Astrocyte (in vitro differentiated cells and primary cell): ENCODE measurements at regions not wholly inside any gene's neighbourhood (a gene's known extent, or its start where the extent isn't known, plus 50 kb on each side); places are given as distances from the start of the nearest gene placed in this dataset.

Experiments
- DNase-seq: peaks from one replicate; pipeline ENCODE4 v3.0.0-alpha.2; 2010; ENCODE audit warnings: low read depth
- FAIRE-seq: peaks from 2 replicates; lab custom pipeline; 2011; peaks lifted over from hg19 to GRCh38; lab: Jason Lieb, UNC
- H2AFZ ChIP-seq: 2 replicates; pipeline ENCODE4 v1.6.0; 2012; ENCODE audit warnings: low read depth, low read length, inconsistent platforms
- H3K27ac ChIP-seq: 2 replicates; pipeline ENCODE4 v1.5.1; 2011; ENCODE audit warnings: low read depth, low read length, inconsistent platforms
- H3K27me3 ChIP-seq: 2 replicates; pipeline ENCODE4 v1.6.0; 2011; ENCODE audit warnings: low read length, inconsistent platforms; ENCODE audit not compliant: insufficient read depth
- H3K36me3 ChIP-seq: 2 replicates; pipeline ENCODE4 v1.5.1; 2011; ENCODE audit warnings: low read length, inconsistent platforms; ENCODE audit not compliant: insufficient read depth
- H3K4me1 ChIP-seq: 2 replicates; pipeline ENCODE4 v1.5.1; 2011; ENCODE audit warnings: low read length, inconsistent platforms; ENCODE audit not compliant: insufficient read depth
- H3K4me2 ChIP-seq: 2 replicates; pipeline ENCODE4 v1.6.0; 2012; ENCODE audit warnings: low read length, inconsistent platforms
- H3K4me3 ChIP-seq: 2 replicates; pipeline ENCODE4 v1.5.1; 2011; ENCODE audit warnings: low read depth, mild to moderate bottlenecking, low read length, inconsistent platforms; ENCODE audit not compliant: insufficient read depth
- H3K79me2 ChIP-seq: 2 replicates; pipeline ENCODE4 v1.6.0; 2012; ENCODE audit warnings: mild to moderate bottlenecking, low read length, inconsistent platforms; ENCODE audit not compliant: insufficient read depth
- H3K9ac ChIP-seq: 2 replicates; pipeline ENCODE4 v1.6.0; 2012; ENCODE audit warnings: mild to moderate bottlenecking, low read length, inconsistent platforms
- H3K9me3 ChIP-seq: 2 replicates; pipeline ENCODE4 v1.5.1; 2012; ENCODE audit warnings: low read depth, mild to moderate bottlenecking, low read length, inconsistent platforms; ENCODE audit not compliant: insufficient read depth
- H4K20me1 ChIP-seq: 2 replicates; pipeline ENCODE4 v1.6.0; 2012; ENCODE audit warnings: low read length, inconsistent platforms; ENCODE audit not compliant: insufficient read depth
- H3K27ac Mint-ChIP-seq: one replicate; pipeline ENCODE4 v1.8.0; 2021; ENCODE audit warnings: mild to moderate bottlenecking, mixed read lengths; ENCODE audit not compliant: unreplicated experiment
- H3K27me3 Mint-ChIP-seq: one replicate; pipeline ENCODE4 v1.8.0; 2021; ENCODE audit warnings: low read depth, mixed read lengths; ENCODE audit not compliant: unreplicated experiment
- H3K36me3 Mint-ChIP-seq: one replicate; pipeline ENCODE4 v1.8.0; 2021; ENCODE audit warnings: low read depth, mixed read lengths; ENCODE audit not compliant: unreplicated experiment
- H3K4me1 Mint-ChIP-seq: one replicate; pipeline ENCODE4 v1.8.0; 2021; ENCODE audit warnings: low read depth, mixed read lengths; ENCODE audit not compliant: unreplicated experiment
- H3K4me3 Mint-ChIP-seq: one replicate; pipeline ENCODE4 v1.8.0; 2021; ENCODE audit warnings: mild to moderate bottlenecking, moderate library complexity, mixed read lengths; ENCODE audit not compliant: unreplicated experiment
- H3K9me3 Mint-ChIP-seq: one replicate; pipeline ENCODE4 v1.8.0; 2021; ENCODE audit warnings: mild to moderate bottlenecking, mixed read lengths; ENCODE audit not compliant: unreplicated experiment
- EZH2 ChIP-seq: IDR thresholded peaks from 2 replicates; pipeline ENCODE4 v1.6.1; 2012; ENCODE audit warnings: mild to moderate bottlenecking, low read length, inconsistent platforms; ENCODE audit not compliant: insufficient read depth
- TF ChIP-seq, protein P1 (sequence below): IDR thresholded peaks from 2 replicates; pipeline ENCODE4 v1.5.1; 2011; ENCODE audit warnings: low read depth, mild to moderate bottlenecking, inconsistent platforms, low read length, moderate library complexity; ENCODE audit not compliant: insufficient read depth

DNA sequence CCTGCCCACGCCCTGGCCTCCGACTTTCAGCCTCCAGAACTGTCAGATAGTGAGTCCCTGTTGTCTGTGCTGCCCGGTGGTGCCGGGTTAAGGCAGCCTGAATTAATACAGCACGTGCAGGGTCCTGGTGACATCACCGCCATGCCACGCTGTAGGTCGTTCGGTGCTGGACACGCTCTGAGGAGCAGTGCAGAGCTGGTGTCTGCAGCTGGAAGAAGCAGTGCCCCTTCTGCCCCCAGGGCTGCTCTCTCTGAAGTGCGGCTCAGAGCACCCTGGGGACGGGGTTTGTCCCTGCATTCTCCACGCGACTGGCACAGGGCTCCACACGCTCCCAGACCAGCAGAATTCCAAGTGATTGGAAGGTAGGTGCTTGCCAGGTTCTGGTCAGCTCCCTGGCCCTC lies 831.5 kb downstream of the TBC1D22A start:
- H3K36me3 ChIP-seq: no peaks in the 10 kb centered on the region
- H3K4me1 Mint-ChIP-seq: no peaks in the 10 kb centered on the region
- FAIRE-seq (no peak), DNase-seq (no peak)
- no peak overlapping the region for H3K9ac ChIP-seq
- H4K20me1 ChIP-seq: no peaks in the 10 kb centered on the region
- no peak overlapping the region for H3K27ac Mint-ChIP-seq
- peaks cover 6% of the 10 kb centered on the region for H3K27me3 Mint-ChIP-seq
- H3K27ac ChIP-seq: no peak overlapping the region
- no peaks in the 10 kb centered on the region for H3K36me3 Mint-ChIP-seq
- no peaks in the 10 kb centered on the region for H3K4me1 ChIP-seq
- no peak overlapping the region for H3K4me3 ChIP-seq
- no peak overlapping the region for H3K4me3 Mint-ChIP-seq
- H3K79me2 ChIP-seq: no peaks in the 10 kb centered on the region
- no peak overlapping the region for H3K4me2 ChIP-seq
- H3K9me3 ChIP-seq: peaks cover 21% of the 10 kb centered on the region
- peaks cover 16% of the 10 kb centered on the region for H3K9me3 Mint-ChIP-seq
- no peak overlapping the region for H2AFZ ChIP-seq
- TF ChIP-seq, protein P1, sequence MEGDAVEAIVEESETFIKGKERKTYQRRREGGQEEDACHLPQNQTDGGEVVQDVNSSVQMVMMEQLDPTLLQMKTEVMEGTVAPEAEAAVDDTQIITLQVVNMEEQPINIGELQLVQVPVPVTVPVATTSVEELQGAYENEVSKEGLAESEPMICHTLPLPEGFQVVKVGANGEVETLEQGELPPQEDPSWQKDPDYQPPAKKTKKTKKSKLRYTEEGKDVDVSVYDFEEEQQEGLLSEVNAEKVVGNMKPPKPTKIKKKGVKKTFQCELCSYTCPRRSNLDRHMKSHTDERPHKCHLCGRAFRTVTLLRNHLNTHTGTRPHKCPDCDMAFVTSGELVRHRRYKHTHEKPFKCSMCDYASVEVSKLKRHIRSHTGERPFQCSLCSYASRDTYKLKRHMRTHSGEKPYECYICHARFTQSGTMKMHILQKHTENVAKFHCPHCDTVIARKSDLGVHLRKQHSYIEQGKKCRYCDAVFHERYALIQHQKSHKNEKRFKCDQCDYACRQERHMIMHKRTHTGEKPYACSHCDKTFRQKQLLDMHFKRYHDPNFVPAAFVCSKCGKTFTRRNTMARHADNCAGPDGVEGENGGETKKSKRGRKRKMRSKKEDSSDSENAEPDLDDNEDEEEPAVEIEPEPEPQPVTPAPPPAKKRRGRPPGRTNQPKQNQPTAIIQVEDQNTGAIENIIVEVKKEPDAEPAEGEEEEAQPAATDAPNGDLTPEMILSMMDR: no peak
- no peak for TF ChIP-seq EZH2
- H3K27me3 ChIP-seq: no peaks in the 10 kb centered on the region

DNA sequence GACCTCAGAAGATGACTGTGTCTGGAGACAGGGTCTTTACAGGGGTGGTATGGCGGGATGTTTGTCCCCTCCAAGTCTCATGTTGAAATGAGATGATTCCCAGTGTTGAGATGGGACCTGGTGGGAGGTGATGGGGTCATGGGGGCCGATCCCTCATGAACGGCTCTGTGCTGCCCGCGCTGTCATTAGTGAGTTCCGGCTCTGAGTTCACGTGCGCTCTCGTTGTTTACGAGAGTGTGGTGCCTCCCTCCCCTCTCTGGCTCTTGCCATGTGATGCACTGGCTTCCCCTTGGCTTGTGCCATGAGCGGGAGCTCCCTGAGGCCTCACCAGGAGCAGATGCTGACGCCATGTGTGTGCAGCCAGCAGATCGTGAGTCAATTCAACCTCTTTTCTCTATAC lies 830.8 kb downstream of the TBC1D22A start:
- Histone ChIP-seq H2AFZ (no peak overlapping the region), H3K79me2 (no peaks in the 10 kb centered on the region), H3K27me3 (no peaks in the 10 kb centered on the region), H3K36me3 (no peaks in the 10 kb centered on the region), H3K9me3 (peaks cover 26% of the 10 kb centered on the region), H3K27ac (no peak overlapping the region), H3K4me1 (no peaks in the 10 kb centered on the region), H3K4me3 (no peak overlapping the region), H3K9ac (no peak overlapping the region), H3K4me2 (no peak overlapping the region), H4K20me1 (no peaks in the 10 kb centered on the region)
- DNase-seq (no peak), FAIRE-seq (no peak)
- H3K27ac Mint-ChIP-seq: no peak overlapping the region
- no peak overlapping the region for H3K4me3 Mint-ChIP-seq
- H3K27me3 Mint-ChIP-seq: peaks cover 7% of the 10 kb centered on the region
- peaks cover 13% of the 10 kb centered on the region for H3K9me3 Mint-ChIP-seq
- TF ChIP-seq EZH2: no peak
- TF ChIP-seq, protein P1: no peak
- H3K4me1 Mint-ChIP-seq: no peaks in the 10 kb centered on the region
- no peaks in the 10 kb centered on the region for H3K36me3 Mint-ChIP-seq

DNA sequence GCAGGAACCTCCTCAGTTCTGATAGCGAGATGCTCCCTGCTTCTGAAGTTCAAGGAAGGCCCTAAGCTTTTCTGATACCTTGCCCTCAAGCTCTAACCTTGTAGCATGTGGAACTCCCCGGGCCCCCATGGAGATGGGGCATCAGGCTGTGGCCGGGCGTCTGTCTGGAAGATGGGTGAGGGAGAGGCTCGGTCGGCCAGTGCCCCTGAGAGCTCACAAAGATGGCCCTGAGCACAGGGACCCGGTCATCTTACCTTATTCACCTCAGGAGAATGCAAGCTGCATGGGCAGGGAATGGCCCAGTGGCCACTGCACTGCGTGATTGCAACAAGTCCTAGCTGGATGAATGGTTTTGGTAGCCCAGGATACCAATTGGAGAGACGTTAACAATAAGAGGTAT lies 830.3 kb downstream of the TBC1D22A start:
- Histone ChIP-seq H2AFZ (no peak overlapping the region), H3K4me2 (no peak overlapping the region), H3K4me1 (no peaks in the 10 kb centered on the region), H3K79me2 (no peaks in the 10 kb centered on the region), H3K4me3 (no peak overlapping the region), H4K20me1 (no peaks in the 10 kb centered on the region), H3K27me3 (no peaks in the 10 kb centered on the region), H3K36me3 (no peaks in the 10 kb centered on the region), H3K9me3 (peaks cover 26% of the 10 kb centered on the region), H3K27ac (no peak overlapping the region), H3K9ac (no peak overlapping the region)
- Mint-ChIP-seq H3K27ac (no peak overlapping the region), H3K4me1 (no peaks in the 10 kb centered on the region), H3K36me3 (no peaks in the 10 kb centered on the region), H3K27me3 (peaks cover 10% of the 10 kb centered on the region), H3K9me3 (peaks cover 13% of the 10 kb centered on the region), H3K4me3 (no peak overlapping the region)
- FAIRE-seq: no peak
- TF ChIP-seq EZH2: no peak
- TF ChIP-seq, protein P1: no peak
- DNase-seq: no peak
